WTC11 (cell line): ENCODE measurements at regions not wholly inside any gene's neighbourhood (a gene's known extent, or its start where the extent isn't known, plus 50 kb on each side); places are given as distances from the start of the nearest gene placed in this dataset.

Source experiments
- ATAC-seq: fragments of 200-7000 bp; cut with Tn5 transposase; 2 replicates; pipeline ENCODE4 v1.10.0; 2021; ENCODE audit warnings: mild to moderate bottlenecking, moderate library complexity
- CTCF ChIA-PET: fragments of 300-600 bp; sonication (Branson Sonifier 250); formaldehyde crosslinking; loops from one replicate; lab custom pipeline; 2021; ENCODE audit warnings: antibody characterized with exemption; lab: Charles Lee
- POLR2A ChIA-PET: fragments of 350-600 bp; sonication (Branson Sonifier 250); formaldehyde crosslinking; loops from one replicate; lab custom pipeline; 2021; ENCODE audit warnings: antibody characterized with exemption; lab: Charles Lee
- DNase-seq: peaks from one replicate; pipeline ENCODE4 v3.0.0; 2021; ENCODE audit warnings: low spot score
- H3K27ac Mint-ChIP-seq: 2 replicates; pipeline ENCODE4 v1.8.0; 2021; ENCODE audit warnings: mixed read lengths
- H3K27me3 Mint-ChIP-seq: 2 replicates; pipeline ENCODE4 v1.8.0; 2021; ENCODE audit warnings: low read depth, mild to moderate bottlenecking, moderate library complexity, mixed read lengths
- H3K36me3 Mint-ChIP-seq: 2 replicates; pipeline ENCODE4 v1.8.0; 2021; ENCODE audit warnings: mixed read lengths
- H3K4me1 Mint-ChIP-seq: 2 replicates; pipeline ENCODE4 v1.8.0; 2022; ENCODE audit warnings: mixed read lengths
- H3K4me3 Mint-ChIP-seq: 2 replicates; pipeline ENCODE4 v1.8.0; 2021; ENCODE audit warnings: mild to moderate bottlenecking, moderate library complexity, mixed read lengths
- H3K9me3 Mint-ChIP-seq: 2 replicates; pipeline ENCODE4 v1.8.0; 2021; ENCODE audit warnings: mixed read lengths
- ATF6 ChIP-seq: sonication (generic); formaldehyde crosslinking; IDR thresholded peaks from 2 replicates; pipeline ENCODE4 v1.8.1; 2023; ENCODE audit warnings: mild to moderate bottlenecking, missing genetic modification reagents
- CREB1 ChIP-seq: sonication (generic); formaldehyde crosslinking; IDR thresholded peaks from 2 replicates; pipeline ENCODE4 v1.8.0; 2023; ENCODE audit warnings: mild to moderate bottlenecking, missing genetic modification reagents
- E2F1 ChIP-seq: sonication (generic); formaldehyde crosslinking; IDR thresholded peaks from 2 replicates; pipeline ENCODE4 v1.8.0; 2022; ENCODE audit warnings: mild to moderate bottlenecking, missing genetic modification reagents
- E2F4 ChIP-seq: sonication (generic); formaldehyde crosslinking; IDR thresholded peaks from 2 replicates; pipeline ENCODE4 v1.8.1; 2022; ENCODE audit warnings: low read depth, mild to moderate bottlenecking, moderate library complexity, missing genetic modification reagents, borderline replicate concordance
- E2F5 ChIP-seq: sonication (generic); formaldehyde crosslinking; IDR thresholded peaks from 2 replicates; pipeline ENCODE4 v1.8.1; 2022; ENCODE audit warnings: mild to moderate bottlenecking, moderate library complexity, missing genetic modification reagents
- ETV6 ChIP-seq: sonication (generic); formaldehyde crosslinking; IDR thresholded peaks from 2 replicates; pipeline ENCODE4 v1.8.1; 2022; ENCODE audit warnings: mild to moderate bottlenecking, missing genetic modification reagents
- GABPB1 ChIP-seq: sonication (generic); formaldehyde crosslinking; IDR thresholded peaks from 2 replicates; pipeline ENCODE4 v1.8.1; 2023; ENCODE audit warnings: mild to moderate bottlenecking, missing genetic modification reagents
- NFYB ChIP-seq: sonication (generic); formaldehyde crosslinking; conservative IDR thresholded peaks from 2 replicates; pipeline ENCODE4 v1.8.0; 2022; ENCODE audit warnings: low read depth, missing genetic modification reagents
- NR2C2 ChIP-seq: sonication (generic); formaldehyde crosslinking; IDR thresholded peaks from 2 replicates; pipeline ENCODE4 v1.8.0; 2022; ENCODE audit warnings: mild to moderate bottlenecking, missing genetic modification reagents
- NR3C1 ChIP-seq: sonication (generic); formaldehyde crosslinking; conservative IDR thresholded peaks from 2 replicates; pipeline ENCODE4 v1.8.1; 2023; ENCODE audit warnings: low read depth, mild to moderate bottlenecking, missing genetic modification reagents
- OVOL2 ChIP-seq: fragments of 250-450 bp; sonication (Bioruptor Pico); IDR thresholded peaks from 2 replicates; pipeline ENCODE4 v1.9.0; 2021; ENCODE audit warnings: mild to moderate bottlenecking, borderline replicate concordance
- PRRX2 ChIP-seq: fragments of 250-450 bp; sonication (Bioruptor Pico); IDR thresholded peaks from 2 replicates; pipeline ENCODE4 v1.8.0; 2021; ENCODE audit warnings: mild to moderate bottlenecking
- SP1 ChIP-seq: sonication (generic); formaldehyde crosslinking; conservative IDR thresholded peaks from 2 replicates; pipeline ENCODE4 v1.8.1; 2022; ENCODE audit warnings: missing genetic modification reagents
- ZBTB21 ChIP-seq: sonication (generic); formaldehyde crosslinking; IDR thresholded peaks from 2 replicates; pipeline ENCODE4 v1.8.1; 2023; ENCODE audit warnings: mild to moderate bottlenecking, missing genetic modification reagents, borderline replicate concordance
- ZNF396 ChIP-seq: fragments of 250-450 bp; sonication (Bioruptor Pico); IDR thresholded peaks from 2 replicates; pipeline ENCODE4 v1.8.0; 2021; ENCODE audit warnings: mild to moderate bottlenecking, moderate library complexity, borderline replicate concordance
- ZNF671 ChIP-seq: fragments of 250-450 bp; sonication (Bioruptor Pico); IDR thresholded peaks from 2 replicates; pipeline ENCODE4 v1.8.0; 2021; ENCODE audit warnings: mild to moderate bottlenecking
- TF ChIP-seq, protein P1 (sequence below): sonication (generic); formaldehyde crosslinking; IDR thresholded peaks from 2 replicates; pipeline ENCODE4 v1.8.1; 2022; ENCODE audit warnings: missing genetic modification reagents, borderline replicate concordance
- TF ChIP-seq, protein P2 (sequence below): sonication (generic); formaldehyde crosslinking; IDR thresholded peaks from 2 replicates; pipeline ENCODE4 v1.8.0; 2023; ENCODE audit warnings: mild to moderate bottlenecking, missing genetic modification reagents

- TF ChIP-seq OVOL2 = no peak
- TF ChIP-seq NR3C1 (CRISPR knock-in tag) = no peak
- TF ChIP-seq ETV6 (CRISPR knock-in tag) = no peak
- TF ChIP-seq, all 79 proteins: peak for 0
These were observed 390.0 kb upstream of the CADM1 start (continued) for GRCh38 chr11:115894176-115894575.

DNA sequence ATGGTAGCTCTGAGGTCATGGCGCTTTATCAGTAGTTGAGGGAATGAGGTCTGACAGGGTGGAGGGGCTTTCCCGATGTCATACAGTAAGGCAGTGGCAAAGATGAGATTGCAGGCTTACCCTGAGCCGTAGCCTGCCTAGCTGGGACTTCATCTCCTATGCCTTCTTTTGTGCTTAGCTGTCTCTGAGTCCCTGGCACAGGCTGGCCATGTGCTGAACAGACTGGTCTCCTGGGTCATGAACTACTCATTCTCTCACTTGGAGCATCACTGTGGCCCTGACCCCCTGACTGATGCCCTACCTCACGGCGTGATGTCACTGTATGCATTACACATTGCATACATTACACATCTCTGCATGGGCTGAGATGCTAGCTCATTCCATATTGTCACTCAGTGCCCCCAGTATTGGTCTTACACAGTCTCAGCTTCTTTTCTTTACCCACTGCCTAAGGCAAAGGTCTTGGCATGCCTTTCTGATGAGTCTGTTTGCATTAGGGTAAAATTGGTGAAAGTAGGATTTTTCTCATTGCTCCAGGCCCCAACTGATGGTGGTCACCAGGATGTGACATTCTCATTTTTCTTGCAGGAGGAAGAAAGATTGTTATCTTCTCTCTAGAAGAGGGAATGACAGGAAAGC lies 389.4 kb upstream of the CADM1 start:
- no peaks in the 10 kb centered on the region for H3K4me1 Mint-ChIP-seq
- H3K27me3 Mint-ChIP-seq = peaks cover 6% of the 10 kb centered on the region
- H3K36me3 Mint-ChIP-seq = no peaks in the 10 kb centered on the region
- no peak for TF ChIP-seq ATF6 (CRISPR knock-in tag)
- no peak for TF ChIP-seq CREB1 (CRISPR knock-in tag)
- POLR2A ChIA-PET = no interaction called here
- no peak for ATAC-seq
- CTCF ChIA-PET = interaction anchor here (1.2 kb wide), 1 partner anchor 24 kb away, joined by 3 read pairs; no protein-coding TSS in a partner anchor
- H3K27ac Mint-ChIP-seq = no peak overlapping the region
- no peaks in the 10 kb centered on the region for H3K9me3 Mint-ChIP-seq
- no peak for DNase-seq
- H3K4me3 Mint-ChIP-seq = no peak overlapping the region

DNA sequence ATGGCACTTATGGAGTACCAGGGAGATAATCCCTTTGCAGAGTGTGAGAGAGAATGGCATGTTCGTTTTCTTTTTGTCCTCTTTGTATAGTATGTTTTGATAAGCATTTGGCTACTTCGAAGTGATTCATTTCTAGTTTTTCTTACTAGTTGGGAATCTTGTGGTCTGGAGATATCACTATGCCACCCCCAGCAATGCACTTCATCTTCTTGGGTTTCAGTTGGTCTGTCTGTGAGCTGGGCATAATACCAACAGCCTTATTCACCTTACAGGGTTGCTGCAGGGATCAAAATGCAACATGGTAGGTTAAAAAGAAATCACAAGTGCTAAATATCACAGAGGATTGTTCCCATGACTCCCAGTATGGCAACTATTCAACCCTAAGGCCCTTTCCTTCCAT lies 387.8 kb upstream of the CADM1 start:
- POLR2A ChIA-PET = no interaction called here
- CTCF ChIA-PET = no interaction called here
- Mint-ChIP-seq H3K4me1 (0 out of 2 replicates have a peak, but pooled peaks cover 3% of the 10 kb centered on the region), H3K9me3 (no peaks in the 10 kb centered on the region), H3K4me3 (no peak overlapping the region), H3K36me3 (no peaks in the 10 kb centered on the region), H3K27ac (no peak overlapping the region), H3K27me3 (peaks cover 7% of the 10 kb centered on the region)
- TF ChIP-seq, protein P1, sequence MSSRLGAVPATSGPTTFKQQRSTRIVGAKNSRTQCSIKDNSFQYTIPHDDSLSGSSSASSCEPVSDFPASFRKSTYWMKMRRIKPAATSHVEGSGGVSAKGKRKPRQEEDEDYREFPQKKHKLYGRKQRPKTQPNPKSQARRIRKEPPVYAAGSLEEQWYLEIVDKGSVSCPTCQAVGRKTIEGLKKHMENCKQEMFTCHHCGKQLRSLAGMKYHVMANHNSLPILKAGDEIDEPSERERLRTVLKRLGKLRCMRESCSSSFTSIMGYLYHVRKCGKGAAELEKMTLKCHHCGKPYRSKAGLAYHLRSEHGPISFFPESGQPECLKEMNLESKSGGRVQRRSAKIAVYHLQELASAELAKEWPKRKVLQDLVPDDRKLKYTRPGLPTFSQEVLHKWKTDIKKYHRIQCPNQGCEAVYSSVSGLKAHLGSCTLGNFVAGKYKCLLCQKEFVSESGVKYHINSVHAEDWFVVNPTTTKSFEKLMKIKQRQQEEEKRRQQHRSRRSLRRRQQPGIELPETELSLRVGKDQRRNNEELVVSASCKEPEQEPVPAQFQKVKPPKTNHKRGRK = no peak
- TF ChIP-seq GABPB1 (CRISPR knock-in tag) (no peak), NFYB (CRISPR knock-in tag) (no peak)
- TF ChIP-seq, protein P2, sequence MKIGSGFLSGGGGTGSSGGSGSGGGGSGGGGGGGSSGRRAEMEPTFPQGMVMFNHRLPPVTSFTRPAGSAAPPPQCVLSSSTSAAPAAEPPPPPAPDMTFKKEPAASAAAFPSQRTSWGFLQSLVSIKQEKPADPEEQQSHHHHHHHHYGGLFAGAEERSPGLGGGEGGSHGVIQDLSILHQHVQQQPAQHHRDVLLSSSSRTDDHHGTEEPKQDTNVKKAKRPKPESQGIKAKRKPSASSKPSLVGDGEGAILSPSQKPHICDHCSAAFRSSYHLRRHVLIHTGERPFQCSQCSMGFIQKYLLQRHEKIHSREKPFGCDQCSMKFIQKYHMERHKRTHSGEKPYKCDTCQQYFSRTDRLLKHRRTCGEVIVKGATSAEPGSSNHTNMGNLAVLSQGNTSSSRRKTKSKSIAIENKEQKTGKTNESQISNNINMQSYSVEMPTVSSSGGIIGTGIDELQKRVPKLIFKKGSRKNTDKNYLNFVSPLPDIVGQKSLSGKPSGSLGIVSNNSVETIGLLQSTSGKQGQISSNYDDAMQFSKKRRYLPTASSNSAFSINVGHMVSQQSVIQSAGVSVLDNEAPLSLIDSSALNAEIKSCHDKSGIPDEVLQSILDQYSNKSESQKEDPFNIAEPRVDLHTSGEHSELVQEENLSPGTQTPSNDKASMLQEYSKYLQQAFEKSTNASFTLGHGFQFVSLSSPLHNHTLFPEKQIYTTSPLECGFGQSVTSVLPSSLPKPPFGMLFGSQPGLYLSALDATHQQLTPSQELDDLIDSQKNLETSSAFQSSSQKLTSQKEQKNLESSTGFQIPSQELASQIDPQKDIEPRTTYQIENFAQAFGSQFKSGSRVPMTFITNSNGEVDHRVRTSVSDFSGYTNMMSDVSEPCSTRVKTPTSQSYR (CRISPR knock-in tag) = no peak
- no peak for ATAC-seq
- no peak for DNase-seq

DNA sequence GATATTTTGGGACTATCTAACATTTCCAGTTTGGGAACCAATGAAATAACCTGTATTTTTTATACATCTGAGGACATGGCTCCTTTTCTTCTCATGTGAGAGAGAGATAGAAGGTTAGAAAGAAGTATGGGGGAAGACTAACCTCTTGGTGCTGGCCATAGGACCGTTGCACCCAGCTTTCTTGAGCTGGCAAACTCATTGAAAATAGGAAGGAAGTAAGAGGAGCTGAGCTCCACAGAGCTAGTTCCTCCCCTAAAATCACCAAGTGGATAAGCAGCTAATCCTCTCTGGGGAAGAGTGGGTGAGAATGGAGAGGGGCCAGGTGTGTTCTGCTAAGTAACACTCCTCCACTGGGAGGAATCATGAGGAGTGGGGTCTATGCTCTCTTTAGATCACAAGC lies 387.4 kb upstream of the CADM1 start:
- 0 out of 2 replicates have a peak, but pooled peaks cover 3% of the 10 kb centered on the region for H3K4me1 Mint-ChIP-seq
- no peak overlapping the region for H3K4me3 Mint-ChIP-seq
- ChIA-PET CTCF (no interaction called here), POLR2A (no interaction called here)
- no peak for ATAC-seq
- no peak overlapping the region for H3K27ac Mint-ChIP-seq
- H3K27me3 Mint-ChIP-seq = peaks cover 7% of the 10 kb centered on the region
- no peak for DNase-seq
- H3K9me3 Mint-ChIP-seq = no peaks in the 10 kb centered on the region
- H3K36me3 Mint-ChIP-seq = no peaks in the 10 kb centered on the region
- TF ChIP-seq E2F5 (CRISPR knock-in tag) (no peak), ZBTB21 (no peak), PRRX2 (no peak), E2F4 (CRISPR knock-in tag) (no peak), ZNF671 (no peak), NR2C2 (no peak), E2F1 (CRISPR knock-in tag) (no peak), ATF6 (CRISPR knock-in tag) (no peak), NR3C1 (CRISPR knock-in tag) (no peak), ZNF396 (no peak), SP1 (no peak), ETV6 (CRISPR knock-in tag) (no peak)
